ENCODE measurements at regions not wholly inside any gene's neighbourhood (a gene's known extent, or its start where the extent isn't known, plus 50 kb on each side); places are given as distances from the start of the nearest gene placed in this dataset.
"Not testable (repeated sequence)": the region's sequence is repeated elsewhere in the genome, so short reads cannot be mapped to it uniquely, and the experiment has no call there.

- DNase-seq (ENCODE audit: low read depth) = not testable (repeated sequence)
Measured at GRCh38 chr3:197459571-197459970, 96.2 kb downstream of the BDH1 start.

GRCh38 chr3:197458906-197459470, 96.8 kb downstream of the BDH1 start:
- no peak for DNase-seq (ENCODE audit: low read depth)

- DNase-seq (ENCODE audit: low read depth) = no peak
Measured at GRCh38 chr3:197458179-197458707, 97.5 kb downstream of the BDH1 start.

- peak; percentile 4 for DNase-seq (ENCODE audit: low read depth)
Measured at GRCh38 chr3:197456261-197457091, 99.3 kb downstream of the BDH1 start.

- not testable (repeated sequence) for DNase-seq (ENCODE audit: low read depth)
Measured at GRCh38 chr3:197454841-197455240, 100.9 kb downstream of the BDH1 start.

GRCh38 chr3:197454014-197454413, 101.8 kb downstream of the BDH1 start:
- DNase-seq (ENCODE audit: low read depth) = no peak

GRCh38 chr3:197450810-197451209, 105.0 kb downstream of the BDH1 start:
- DNase-seq (ENCODE audit: low read depth) = no peak

GRCh38 chr3:197450308-197450707, 105.5 kb downstream of the BDH1 start:
- no peak for DNase-seq (ENCODE audit: low read depth)

- not testable (repeated sequence) for DNase-seq (ENCODE audit: low read depth)
Measured at GRCh38 chr3:197449181-197449580, 106.6 kb downstream of the BDH1 start.

GRCh38 chr3:197447781-197448180, 108.0 kb downstream of the BDH1 start:
- not testable (repeated sequence) for DNase-seq (ENCODE audit: low read depth)

- DNase-seq (ENCODE audit: low read depth) = no peak
Measured at GRCh38 chr3:197447057-197447456, 108.7 kb downstream of the BDH1 start.

GRCh38 chr3:197446700-197447056, 109.1 kb downstream of the BDH1 start:
- DNase-seq (ENCODE audit: low read depth) = no peak

- no peak for DNase-seq (ENCODE audit: low read depth)
Measured at GRCh38 chr3:197445896-197446699, 109.7 kb downstream of the BDH1 start.

GRCh38 chr3:197444793-197445379, 110.9 kb downstream of the BDH1 start:
- DNase-seq (ENCODE audit: low read depth) = no peak

- DNase-seq (ENCODE audit: low read depth) = no peak
Measured at GRCh38 chr3:197443506-197443905, 112.3 kb downstream of the BDH1 start.

- no peak for DNase-seq (ENCODE audit: low read depth)
Measured at GRCh38 chr3:197440717-197441303, 115.0 kb downstream of the BDH1 start.

GRCh38 chr3:197438906-197439305, 116.9 kb downstream of the BDH1 start:
- no peak for DNase-seq (ENCODE audit: low read depth)

- no peak for DNase-seq (ENCODE audit: low read depth)
Measured at GRCh38 chr3:197435426-197435825, 120.3 kb downstream of the BDH1 start.

- DNase-seq (ENCODE audit: low read depth) = no peak
Measured at GRCh38 chr3:197434830-197435229, 120.9 kb downstream of the BDH1 start.

- no peak for DNase-seq (ENCODE audit: low read depth)
Measured at GRCh38 chr3:197432384-197433127, 123.2 kb downstream of the BDH1 start.

- DNase-seq (ENCODE audit: low read depth) = no peak
Measured at GRCh38 chr3:197431346-197431910, 124.3 kb downstream of the BDH1 start.
